Sigmoid colon (tissue), 6 donors: ENCODE measurements at regions not wholly inside any gene's neighbourhood (a gene's known extent, or its start where the extent isn't known, plus 50 kb on each side); places are given as distances from the start of the nearest gene placed in this dataset.

Source experiments
- DNase-seq: peaks from one replicate; pipeline ENCODE4 v3.0.0-alpha.2; 2019
- H3K27ac ChIP-seq, 4 donors: fragments of 200-600 bp; sonication (generic); one replicate each; pipeline ENCODE4 v1.5.1; 2016 to 2019; ENCODE audit warnings: mild to moderate bottlenecking in 1 of 4
- H3K27me3 ChIP-seq, 3 donors: fragments of 200-600 bp; sonication (generic); one replicate each; pipeline ENCODE4 v1.5.1; 2019; ENCODE audit warnings: mild to moderate bottlenecking in 1 of 3
- H3K36me3 ChIP-seq, 4 donors: fragments of 200-600 bp; sonication (generic); one replicate each; pipeline ENCODE4 v1.5.1; 2016 to 2019
- H3K4me1 ChIP-seq, 4 donors: fragments of 200-600 bp; sonication (generic); one replicate each; pipeline ENCODE4 v1.5.1; 2017 to 2019
- H3K4me3 ChIP-seq, 4 donors: fragments of 200-600 bp; sonication (generic); one replicate each; pipeline ENCODE4 v1.5.1; 2017 to 2019; ENCODE audit warnings: mild to moderate bottlenecking in 2 of 4, moderate library complexity in 1 of 4
- H3K9me3 ChIP-seq, 4 donors: fragments of 200-600 bp in 3 of 4; sonication (generic) in 3 of 4; one replicate each; pipeline versions ENCODE4 v1.5.1 to v1.6.1; 2013 to 2019
- CTCF ChIP-seq, 4 experiments: fragments of 450-650 bp in 3 of 4; fragments of 200-600 bp in 1 of 4; IDR thresholded peaks; one replicate each; pipeline ENCODE4 v1.5.1; 2016 to 2019; ENCODE audit warnings: antibody characterized with exemption in 4 of 4, mild to moderate bottlenecking in 3 of 4, moderate library complexity in 2 of 4
- EP300 ChIP-seq, 4 donors: sonication (generic); formaldehyde crosslinking; IDR thresholded peaks; one replicate each; pipeline ENCODE4 v1.6.1; 2017; ENCODE audit warnings: antibody characterized with exemption in 4 of 4
- POLR2A ChIP-seq, 2 donors: fragments of 450-650 bp; IDR thresholded peaks; one replicate each; pipeline ENCODE4 v1.6.1; 2016; ENCODE audit warnings: antibody characterized with exemption in 2 of 2, mild to moderate bottlenecking in 2 of 2, moderate library complexity in 2 of 2
- POLR2AphosphoS5 ChIP-seq, 4 donors: sonication (generic); formaldehyde crosslinking; IDR thresholded peaks; one replicate each; pipeline ENCODE4 v1.6.1; 2017; ENCODE audit warnings: antibody characterized with exemption in 4 of 4
- WGBS, 2 donors: extraction: QIAGEN DNeasy Blood & Tissue Kit; methylation state at CpG; one replicate each; pipeline ENCODE4 v1.1.7; 2013; 5-methylcytosine and 5-hydroxymethylcytosine counted together
- intact Hi-C: fragments of 100-400 bp; cut with DNase I; formaldehyde crosslinking; loops from one replicate; pipeline ENCODE4 v1.15.1; 2023
- donor health status: healthy with polysubstance abuse.
- donor health status: healthy.

GRCh38 chr9:97747201-97747965 is 50.2 kb upstream of the XPA start:
- DNase-seq = no peak
- Histone ChIP-seq H3K9me3 (no peaks in the 10 kb centered on the region), H3K4me3 (no peak overlapping the region), H3K27ac (peak overlapping the region in 1 of 4 donors; percentile 65), H3K4me1 (no peaks in the 10 kb centered on the region), H3K36me3 (no peaks in the 10 kb centered on the region), H3K27me3 (no peaks in the 10 kb centered on the region)
- TF ChIP-seq POLR2AphosphoS5 (IDR thresholded peaks at IDR 0.05) (no peak), CTCF (IDR thresholded peaks at IDR 0.05) (no peak), EP300 (IDR thresholded peaks at IDR 0.05) (no peak), POLR2A (IDR thresholded peaks at IDR 0.05) (no peak)
- 70 to 72% methylated on average over 4 of the region's 4 CpGs for WGBS, 2 donors
- intact Hi-C loops = no loop called here

- no peaks in the 10 kb centered on the region for H3K9me3 ChIP-seq
- no peak for TF ChIP-seq CTCF (IDR thresholded peaks at IDR 0.05)
- TF ChIP-seq EP300 (IDR thresholded peaks at IDR 0.05) = no peak
- TF ChIP-seq POLR2AphosphoS5 (IDR thresholded peaks at IDR 0.05) = no peak
- H3K4me3 ChIP-seq = no peak overlapping the region
- H3K4me1 ChIP-seq = no peaks in the 10 kb centered on the region
- H3K27ac ChIP-seq = no peak overlapping the region
- 20 to 76% methylated on average over 1 of the region's 1 CpG for WGBS, 2 donors
- intact Hi-C loops = no loop called here
- no peak for DNase-seq
- H3K36me3 ChIP-seq = no peaks in the 10 kb centered on the region
- no peaks in the 10 kb centered on the region for H3K27me3 ChIP-seq
These were observed 51.4 kb upstream of the XPA start for GRCh38 chr9:97748525-97748924.

GRCh38 chr9:97749928-97750327 is 52.8 kb upstream of the XPA start:
- Histone ChIP-seq H3K36me3 (no peaks in the 10 kb centered on the region), H3K4me3 (no peak overlapping the region)
- TF ChIP-seq CTCF (IDR thresholded peaks at IDR 0.05) (no peak), EP300 (IDR thresholded peaks at IDR 0.05) (no peak), POLR2A (IDR thresholded peaks at IDR 0.05) (no peak), POLR2AphosphoS5 (IDR thresholded peaks at IDR 0.05) (no peak)

GRCh38 chr9:97751531-97751930 is 54.4 kb upstream of the XPA start:
- TF ChIP-seq CTCF (IDR thresholded peaks at IDR 0.05) = no peak
- TF ChIP-seq POLR2AphosphoS5 (IDR thresholded peaks at IDR 0.05) = no peak
- TF ChIP-seq EP300 (IDR thresholded peaks at IDR 0.05) = no peak
- no peak for TF ChIP-seq POLR2A (IDR thresholded peaks at IDR 0.05)

More at GRCh38 chr9:97749928-97750327, 52.8 kb upstream of the XPA start:
- H3K27ac ChIP-seq = no peak overlapping the region
- 87 to 88% methylated on average over 3 of the region's 3 CpGs for WGBS, 2 donors
- intact Hi-C loops = no loop called here
- no peaks in the 10 kb centered on the region for H3K4me1 ChIP-seq
- no peaks in the 10 kb centered on the region for H3K27me3 ChIP-seq
- no peak for DNase-seq
- H3K9me3 ChIP-seq = no peaks in the 10 kb centered on the region

GRCh38 chr9:97752274-97752673 is 55.1 kb upstream of the XPA start:
- TF ChIP-seq CTCF (IDR thresholded peaks at IDR 0.05) (no peak), EP300 (IDR thresholded peaks at IDR 0.05) (no peak)

More at GRCh38 chr9:97751531-97751930, 54.4 kb upstream of the XPA start:
- no peaks in the 10 kb centered on the region for H3K9me3 ChIP-seq
- H3K36me3 ChIP-seq = no peaks in the 10 kb centered on the region
- intact Hi-C loops = no loop called here
- H3K27ac ChIP-seq = no peak overlapping the region
- H3K4me1 ChIP-seq = no peaks in the 10 kb centered on the region
- DNase-seq = no peak
- H3K27me3 ChIP-seq = no peaks in the 10 kb centered on the region
- no peak overlapping the region for H3K4me3 ChIP-seq

More at GRCh38 chr9:97752274-97752673, 55.1 kb upstream of the XPA start:
- Histone ChIP-seq H3K27me3 (no peaks in the 10 kb centered on the region), H3K27ac (no peak overlapping the region), H3K4me3 (no peak overlapping the region), H3K4me1 (no peaks in the 10 kb centered on the region), H3K36me3 (no peaks in the 10 kb centered on the region), H3K9me3 (no peaks in the 10 kb centered on the region)
- WGBS, 2 donors = 85 to 89% methylated on average over 2 of the region's 2 CpGs
- DNase-seq = no peak
- intact Hi-C loops = no loop called here
